DLD1 (cell line): ENCODE measurements at regions not wholly inside any gene's neighbourhood (a gene's known extent, or its start where the extent isn't known, plus 50 kb on each side); places are given as distances from the start of the nearest gene placed in this dataset.

Source experiments
- in situ Hi-C: cut with HindIII; loops from 2 replicates; pipeline ENCODE4 v1.10.0; 2017; ENCODE audit warnings: low sequenced_read_pairs

GRCh38 chr2:46831051-46831868 lies 84.3 kb downstream of the MCFD2 start:
- in situ Hi-C loops: no loop called here

- in situ Hi-C loops: no loop called here
Measured at GRCh38 chr2:46829231-46829995, 86.2 kb downstream of the MCFD2 start.

GRCh38 chr2:46828491-46829230 lies 86.9 kb downstream of the MCFD2 start:
- in situ Hi-C loops: no loop called here

- in situ Hi-C loops: no loop called here
Measured at GRCh38 chr2:46828135-46828438, 87.5 kb downstream of the MCFD2 start.

- in situ Hi-C loops: no loop called here
Measured at GRCh38 chr2:46827274-46828134, 88.1 kb downstream of the MCFD2 start.

- in situ Hi-C loops: no loop called here
Measured at GRCh38 chr2:46826569-46827245, 88.9 kb downstream of the MCFD2 start.

GRCh38 chr2:46825939-46826568 lies 89.6 kb downstream of the MCFD2 start:
- in situ Hi-C loops: no loop called here

- in situ Hi-C loops: no loop called here
Measured at GRCh38 chr2:46825231-46825938, 90.2 kb downstream of the MCFD2 start.

GRCh38 chr2:46824611-46825010 lies 91.0 kb downstream of the MCFD2 start:
- in situ Hi-C loops: no loop called here

GRCh38 chr2:46821600-46821999 lies 94.0 kb downstream of the MCFD2 start:
- in situ Hi-C loops: no loop called here

GRCh38 chr2:46818819-46819218 lies 96.8 kb downstream of the MCFD2 start:
- in situ Hi-C loops: no loop called here

- in situ Hi-C loops: no loop called here
Measured at GRCh38 chr2:46818141-46818621, 97.4 kb downstream of the MCFD2 start.

GRCh38 chr2:46816846-46817726 lies 98.5 kb downstream of the MCFD2 start:
- in situ Hi-C loops: no loop called here

GRCh38 chr2:46816151-46816845 lies 99.3 kb downstream of the MCFD2 start:
- in situ Hi-C loops: no loop called here

GRCh38 chr2:46815121-46815802 lies 100.3 kb downstream of the MCFD2 start:
- in situ Hi-C loops: no loop called here

GRCh38 chr2:46814160-46814961 lies 101.2 kb downstream of the MCFD2 start:
- in situ Hi-C loops: no loop called here
